BE2C (cell line): ENCODE measurements at regions not wholly inside any gene's neighbourhood (a gene's known extent, or its start where the extent isn't known, plus 50 kb on each side); places are given as distances from the start of the nearest gene placed in this dataset.

ENCODE experiments used
- DNase-seq: peaks from one replicate; pipeline ENCODE4 v3.0.0-alpha.2; 2020
- H3K27me3 ChIP-seq: fragments of 250-450 bp; sonication (Bioruptor Pico); 2 replicates; pipeline ENCODE4 v1.5.1; 2020; ENCODE audit warnings: mild to moderate bottlenecking
- H3K36me3 ChIP-seq: fragments of 250-450 bp; sonication (Bioruptor Pico); 2 replicates; pipeline ENCODE4 v1.5.1; 2020; ENCODE audit warnings: mild to moderate bottlenecking
- H3K4me1 ChIP-seq: fragments of 250-450 bp; sonication (Bioruptor Pico); 2 replicates; pipeline ENCODE4 v1.5.1; 2020
- H3K4me3 ChIP-seq: 2 replicates; pipeline ENCODE4 v1.5.1; 2011; ENCODE audit warnings: low read depth, low read length
- H3K9me3 ChIP-seq: fragments of 250-450 bp; sonication (Bioruptor Pico); 2 replicates; pipeline ENCODE4 v1.5.1; 2020
- CTCF ChIP-seq: IDR thresholded peaks from 2 replicates; pipeline ENCODE4 v1.5.1; 2012; ENCODE audit warnings: mild to moderate bottlenecking, low read depth, low read length

DNA sequence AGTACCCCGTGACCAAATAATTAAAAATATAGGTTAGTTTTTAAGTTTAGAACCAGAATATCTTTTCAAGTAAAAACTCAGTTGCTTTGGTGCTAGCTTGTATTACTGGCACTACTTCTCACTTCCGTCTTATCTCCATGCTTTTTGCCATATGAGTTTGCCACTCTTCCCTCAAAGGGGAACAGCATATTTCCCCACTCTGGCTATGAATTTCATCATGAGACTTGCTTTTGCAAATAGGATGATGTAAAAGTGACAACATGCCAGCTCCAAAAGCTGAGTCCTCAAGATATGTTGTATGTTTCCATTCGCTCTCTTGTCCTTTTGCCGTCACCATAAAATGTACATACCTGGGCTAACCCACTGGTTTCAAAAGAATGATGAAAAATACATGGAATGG lies 178.1 kb upstream of the SEMA3A start:
- no peak for TF ChIP-seq CTCF
- Histone ChIP-seq H3K27me3 (no peaks in the 10 kb centered on the region), H3K4me1 (no peaks in the 10 kb centered on the region), H3K9me3 (no peaks in the 10 kb centered on the region), H3K36me3 (no peaks in the 10 kb centered on the region), H3K4me3 (no peak overlapping the region)
- no peak for DNase-seq

GRCh38 chr7:84372155-84372621 lies 177.6 kb upstream of the SEMA3A start:
- Histone ChIP-seq H3K4me3 (no peak overlapping the region), H3K4me1 (no peaks in the 10 kb centered on the region), H3K9me3 (no peaks in the 10 kb centered on the region), H3K27me3 (no peaks in the 10 kb centered on the region), H3K36me3 (no peaks in the 10 kb centered on the region)
- no peak for DNase-seq
- no peak for TF ChIP-seq CTCF

GRCh38 chr7:84370114-84370513 lies 175.5 kb upstream of the SEMA3A start:
- no peaks in the 10 kb centered on the region for H3K9me3 ChIP-seq
- DNase-seq, result no peak
- no peaks in the 10 kb centered on the region for H3K27me3 ChIP-seq
- no peaks in the 10 kb centered on the region for H3K36me3 ChIP-seq
- H3K4me3 ChIP-seq, result no peak overlapping the region
- TF ChIP-seq CTCF, result no peak
- no peaks in the 10 kb centered on the region for H3K4me1 ChIP-seq

GRCh38 chr7:84368122-84368521 lies 173.5 kb upstream of the SEMA3A start:
- Histone ChIP-seq H3K4me1 (no peaks in the 10 kb centered on the region), H3K27me3 (no peaks in the 10 kb centered on the region), H3K36me3 (no peaks in the 10 kb centered on the region), H3K9me3 (no peaks in the 10 kb centered on the region), H3K4me3 (no peak overlapping the region)
- TF ChIP-seq CTCF, result no peak
- no peak for DNase-seq

- H3K4me3 ChIP-seq, result no peak overlapping the region
- H3K36me3 ChIP-seq, result no peaks in the 10 kb centered on the region
- DNase-seq, result no peak
- TF ChIP-seq CTCF, result no peak
- H3K9me3 ChIP-seq, result no peaks in the 10 kb centered on the region
- H3K27me3 ChIP-seq, result no peaks in the 10 kb centered on the region
- H3K4me1 ChIP-seq, result no peaks in the 10 kb centered on the region
Observed at GRCh38 chr7:84364708-84365107, 170.1 kb upstream of the SEMA3A start.

- TF ChIP-seq CTCF, result no peak
- no peak overlapping the region for H3K4me3 ChIP-seq
- DNase-seq, result no peak
- no peaks in the 10 kb centered on the region for H3K4me1 ChIP-seq
- H3K27me3 ChIP-seq, result no peaks in the 10 kb centered on the region
- no peaks in the 10 kb centered on the region for H3K36me3 ChIP-seq
- no peaks in the 10 kb centered on the region for H3K9me3 ChIP-seq
Observed at GRCh38 chr7:84363741-84364140, 169.2 kb upstream of the SEMA3A start.
